ENCODE measurements at regions not wholly inside any gene's neighbourhood (a gene's known extent, or its start where the extent isn't known, plus 50 kb on each side); places are given as distances from the start of the nearest gene placed in this dataset.

DNA sequence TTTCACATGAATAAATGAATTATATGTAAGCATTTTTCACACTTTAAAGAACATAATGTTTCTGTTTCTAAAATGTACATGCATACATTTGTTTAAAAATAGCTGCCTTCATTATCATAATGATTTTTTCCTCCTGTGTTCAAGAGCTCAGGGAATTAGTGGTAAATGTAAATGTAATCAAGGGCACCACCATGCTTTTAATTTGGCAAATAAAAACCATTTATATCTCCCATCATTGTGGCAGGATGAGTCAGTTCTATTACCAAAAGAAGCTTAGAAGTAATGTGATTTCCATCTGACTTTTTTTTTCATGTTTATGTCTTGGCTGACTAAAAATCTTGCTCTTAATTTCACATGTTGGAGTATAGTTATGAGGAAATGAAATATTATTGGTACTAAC, 176.1 kb downstream of the GXYLT1 start:
- DNase-seq (ENCODE audit: insufficient read length, low spot score) (no peak), FAIRE-seq (no peak)
- TF ChIP-seq, protein P1, sequence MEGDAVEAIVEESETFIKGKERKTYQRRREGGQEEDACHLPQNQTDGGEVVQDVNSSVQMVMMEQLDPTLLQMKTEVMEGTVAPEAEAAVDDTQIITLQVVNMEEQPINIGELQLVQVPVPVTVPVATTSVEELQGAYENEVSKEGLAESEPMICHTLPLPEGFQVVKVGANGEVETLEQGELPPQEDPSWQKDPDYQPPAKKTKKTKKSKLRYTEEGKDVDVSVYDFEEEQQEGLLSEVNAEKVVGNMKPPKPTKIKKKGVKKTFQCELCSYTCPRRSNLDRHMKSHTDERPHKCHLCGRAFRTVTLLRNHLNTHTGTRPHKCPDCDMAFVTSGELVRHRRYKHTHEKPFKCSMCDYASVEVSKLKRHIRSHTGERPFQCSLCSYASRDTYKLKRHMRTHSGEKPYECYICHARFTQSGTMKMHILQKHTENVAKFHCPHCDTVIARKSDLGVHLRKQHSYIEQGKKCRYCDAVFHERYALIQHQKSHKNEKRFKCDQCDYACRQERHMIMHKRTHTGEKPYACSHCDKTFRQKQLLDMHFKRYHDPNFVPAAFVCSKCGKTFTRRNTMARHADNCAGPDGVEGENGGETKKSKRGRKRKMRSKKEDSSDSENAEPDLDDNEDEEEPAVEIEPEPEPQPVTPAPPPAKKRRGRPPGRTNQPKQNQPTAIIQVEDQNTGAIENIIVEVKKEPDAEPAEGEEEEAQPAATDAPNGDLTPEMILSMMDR (IDR thresholded peaks at IDR 0.05; ENCODE audit: insufficient read depth, missing control alignments), result no peak

DNA sequence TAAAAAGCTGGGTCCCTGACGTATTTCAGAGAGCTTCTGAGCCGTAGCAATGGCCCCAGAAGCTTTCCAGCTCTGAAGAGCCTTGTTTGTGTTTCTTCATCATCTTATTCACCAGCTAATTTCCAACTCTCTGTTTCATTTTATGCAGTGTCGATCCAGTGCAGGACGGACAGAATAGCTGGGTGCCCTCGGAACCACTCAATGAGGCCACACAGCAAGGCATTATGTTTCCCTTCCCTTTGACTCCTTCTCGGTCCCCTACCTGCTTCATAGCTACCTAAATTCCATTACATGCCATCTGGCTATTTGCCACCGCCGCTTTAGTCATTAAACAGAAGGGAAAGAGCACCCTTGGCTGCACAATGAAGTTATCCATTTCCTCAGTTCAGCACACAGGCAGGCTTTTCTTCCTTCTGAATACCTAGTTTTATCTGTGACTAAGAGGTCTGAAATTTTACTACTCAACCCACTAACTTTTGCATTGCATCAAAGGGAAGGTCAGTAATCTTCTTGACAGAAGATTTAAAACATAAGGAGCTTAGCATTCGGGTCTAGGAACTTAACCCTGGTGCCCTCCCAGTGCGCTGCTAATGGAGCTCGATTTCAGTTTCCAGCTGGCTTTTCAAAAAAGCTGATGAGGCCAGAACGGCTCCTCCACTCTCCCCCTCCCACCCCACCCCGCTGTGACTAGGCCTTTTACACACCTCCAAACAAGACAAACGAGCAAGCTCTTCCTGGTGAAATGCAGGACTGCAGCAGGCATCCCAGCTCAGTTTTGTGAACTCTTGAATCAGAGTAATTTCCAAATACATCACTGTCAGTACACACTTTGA, 176.8 kb downstream of the GXYLT1 start:
- peak; percentile 61 for FAIRE-seq
- DNase-seq (ENCODE audit: insufficient read length, low spot score), result no peak
- TF ChIP-seq, protein P1 (IDR thresholded peaks at IDR 0.05; ENCODE audit: insufficient read depth, missing control alignments), result no peak

DNA sequence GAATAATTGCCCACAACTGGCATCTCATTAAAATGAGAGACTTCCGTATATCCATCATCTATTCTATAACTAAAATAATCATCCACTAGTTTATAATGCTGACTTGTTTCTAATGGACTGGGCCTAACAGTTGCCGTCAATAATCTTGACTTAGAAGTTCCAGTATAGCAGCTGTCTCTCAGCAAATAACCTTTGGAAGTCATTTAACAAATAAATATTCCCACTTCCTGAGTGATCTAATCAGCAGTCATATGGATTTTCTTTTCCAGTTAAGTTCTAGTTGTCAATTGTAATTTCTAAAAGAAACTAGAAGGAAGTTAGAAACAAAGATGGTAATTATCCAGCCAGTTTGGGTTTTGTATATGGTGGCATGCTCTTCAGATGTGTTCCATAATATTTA, 177.8 kb downstream of the GXYLT1 start:
- FAIRE-seq, result no peak
- TF ChIP-seq, protein P1 (IDR thresholded peaks at IDR 0.05; ENCODE audit: insufficient read depth, missing control alignments), result no peak
- DNase-seq (ENCODE audit: insufficient read length, low spot score), result no peak

DNA sequence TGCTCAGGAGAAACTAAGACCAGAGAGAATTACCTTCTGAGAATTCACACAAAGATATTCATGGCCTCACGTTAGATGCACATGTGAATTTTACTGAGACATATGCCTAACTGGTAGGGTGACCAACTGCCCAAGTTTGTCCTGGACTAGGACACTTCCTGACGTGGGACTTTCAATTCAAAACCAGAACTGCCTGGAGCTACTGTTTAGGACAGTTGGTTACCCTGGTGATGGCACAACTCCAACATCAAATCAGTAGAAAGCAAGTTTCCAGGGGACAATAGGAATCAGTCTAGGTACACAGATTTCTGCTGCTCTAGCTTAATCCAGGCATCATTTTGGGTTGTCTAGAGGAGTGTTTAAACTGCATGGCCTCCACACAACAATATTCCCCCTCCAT, 178.7 kb downstream of the GXYLT1 start:
- no peak for DNase-seq (ENCODE audit: insufficient read length, low spot score)
- no peak for FAIRE-seq
- TF ChIP-seq, protein P1 (IDR thresholded peaks at IDR 0.05; ENCODE audit: insufficient read depth, missing control alignments), result no peak

DNA sequence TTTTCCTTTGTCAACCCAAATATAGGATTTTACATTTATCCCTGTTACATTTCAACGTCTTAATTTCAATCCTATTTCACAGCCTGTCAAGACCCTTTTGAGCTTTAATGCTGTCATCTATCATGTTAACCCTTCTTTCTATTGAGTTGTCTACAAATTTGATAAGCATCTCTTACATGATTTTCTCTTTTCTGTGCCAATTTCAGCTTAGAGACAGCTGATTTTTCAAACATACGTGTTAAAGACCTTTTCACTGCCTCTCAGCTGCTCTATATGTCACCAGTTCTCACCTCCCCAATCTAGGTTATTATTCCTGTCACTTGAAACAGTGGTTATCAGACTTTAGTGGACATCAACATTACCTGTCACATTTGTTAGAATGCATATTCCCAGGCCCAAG, 181.3 kb downstream of the GXYLT1 start:
- no peak for FAIRE-seq
- TF ChIP-seq, protein P1 (IDR thresholded peaks at IDR 0.05; ENCODE audit: insufficient read depth, missing control alignments), result no peak
- DNase-seq (ENCODE audit: insufficient read length, low spot score), result no peak

DNA sequence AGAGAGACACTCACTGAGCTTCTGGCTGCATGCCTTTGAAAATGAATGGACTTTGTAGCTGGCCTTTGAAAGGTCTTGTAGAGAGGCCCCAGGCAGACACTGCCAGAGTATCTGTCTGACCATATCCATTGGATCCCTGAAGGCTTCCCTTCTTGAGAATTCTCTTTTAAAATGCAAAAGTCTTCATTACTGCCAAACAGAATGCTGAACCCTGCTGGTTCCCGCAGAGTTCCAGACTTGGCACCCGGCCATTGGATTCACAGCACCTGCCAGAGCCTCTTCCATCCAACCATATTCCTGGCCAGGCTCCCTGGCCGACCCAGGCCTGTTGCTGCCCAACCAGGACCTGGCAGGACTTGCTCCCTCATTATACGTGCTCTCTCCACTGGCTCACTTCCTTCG, 182.5 kb downstream of the GXYLT1 start:
- DNase-seq (ENCODE audit: insufficient read length, low spot score), result no peak
- no peak for FAIRE-seq
- TF ChIP-seq, protein P1 (IDR thresholded peaks at IDR 0.05; ENCODE audit: insufficient read depth, missing control alignments), result no peak

DNA sequence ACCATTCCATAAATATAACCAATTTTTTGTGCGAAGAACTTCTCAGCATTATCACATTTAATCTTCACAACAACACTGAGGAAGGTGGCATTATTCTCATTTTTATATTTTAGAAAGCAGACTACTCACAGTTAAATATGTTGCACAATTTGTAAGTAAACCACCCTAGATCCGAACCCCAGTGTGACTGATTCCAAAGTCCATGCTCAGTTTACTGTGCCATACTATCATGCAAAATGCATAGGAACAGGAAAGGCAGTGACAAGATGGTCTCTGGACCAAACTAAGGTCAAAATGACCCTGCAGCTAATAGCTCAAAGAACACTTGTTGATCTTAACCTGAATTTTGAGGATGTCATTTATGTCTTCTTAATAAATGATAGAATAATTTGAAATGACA, 185.4 kb downstream of the GXYLT1 start:
- FAIRE-seq, result no peak
- TF ChIP-seq, protein P1 (IDR thresholded peaks at IDR 0.05; ENCODE audit: insufficient read depth, missing control alignments), result no peak

More for the DNA sequence above, 185.4 kb downstream of the GXYLT1 start:
- no peak for DNase-seq (ENCODE audit: insufficient read length, low spot score)
